Breast epithelium (tissue), 3 donors: ENCODE measurements at regions not wholly inside any gene's neighbourhood (a gene's known extent, or its start where the extent isn't known, plus 50 kb on each side); places are given as distances from the start of the nearest gene placed in this dataset.

Experiments
- CTCF ChIP-seq, 3 donors: fragments of 450-650 bp; IDR thresholded peaks; one replicate each; pipeline ENCODE4 v1.5.1; 2016 to 2017; ENCODE audit warnings: antibody characterized with exemption in 3 of 3, mild to moderate bottlenecking in 3 of 3, moderate library complexity in 3 of 3
- POLR2A ChIP-seq: fragments of 450-650 bp; IDR thresholded peaks from one replicate; pipeline ENCODE4 v1.6.1; 2016; ENCODE audit warnings: antibody characterized with exemption, mild to moderate bottlenecking, moderate library complexity
- POLR2AphosphoS5 ChIP-seq, 3 donors: sonication (generic); formaldehyde crosslinking; IDR thresholded peaks; one replicate each; pipeline ENCODE4 v1.6.1; 2017; ENCODE audit warnings: antibody characterized with exemption in 3 of 3

- TF ChIP-seq CTCF (IDR thresholded peaks at IDR 0.05) (no peak), POLR2AphosphoS5 (IDR thresholded peaks at IDR 0.05) (no peak), POLR2A (no peak)
Measured at GRCh38 chr2:8462899-8463648, 218.8 kb upstream of the ID2 start.
